ENCODE measurements at regions not wholly inside any gene's neighbourhood (a gene's known extent, or its start where the extent isn't known, plus 50 kb on each side); places are given as distances from the start of the nearest gene placed in this dataset.

DNA sequence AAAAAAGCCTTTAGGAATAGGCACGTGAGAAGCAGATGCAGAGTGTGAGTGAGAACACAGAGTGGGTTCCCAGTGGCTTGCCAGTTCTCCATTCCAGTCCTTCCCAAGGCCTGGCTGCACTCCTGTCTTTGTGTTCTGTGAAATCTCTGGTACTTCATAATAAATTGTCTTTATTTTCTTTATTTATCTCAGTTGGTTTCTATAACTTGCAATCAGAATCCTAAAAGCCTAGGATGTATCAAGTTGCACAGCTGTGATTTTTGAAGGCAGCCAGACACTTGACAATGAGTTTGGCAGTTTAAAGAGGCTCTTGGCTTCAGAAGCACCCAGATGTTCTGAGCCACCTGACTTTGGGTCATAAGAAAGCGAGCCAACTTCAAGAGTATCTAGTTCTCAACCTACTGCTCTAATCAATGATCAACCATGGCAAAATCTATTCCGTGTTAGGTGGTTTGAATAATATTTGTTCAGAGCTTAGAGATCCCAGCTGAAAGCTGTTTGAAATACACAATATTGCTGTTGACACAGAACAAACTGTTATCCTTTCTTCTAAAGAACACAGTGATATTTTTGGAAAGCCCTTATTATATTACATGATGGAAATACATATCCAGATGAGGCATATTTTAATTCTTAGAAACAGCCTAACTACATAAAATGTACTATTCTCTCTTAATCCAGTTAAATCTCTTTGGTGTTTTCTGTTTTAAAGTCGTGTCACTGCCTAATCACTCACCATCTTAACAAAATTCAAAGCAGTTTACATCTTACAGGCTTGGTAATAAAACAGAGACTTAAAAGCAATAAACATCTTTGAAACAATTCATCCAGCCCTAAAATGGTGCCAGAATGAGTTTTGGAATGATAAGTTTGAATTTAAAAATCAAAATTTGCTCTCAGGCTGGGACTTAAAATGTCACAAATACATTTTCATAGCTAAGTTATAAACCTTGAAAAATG is 483.0 kb upstream of the NBEA start:
- Histone ChIP-seq H3K9me3 (ENCODE audit: control insufficient read depth in 1 of 2, low read length in 2 of 2) (no peaks in the 10 kb centered on the region), H3K27ac (ENCODE audit: low read length) (no peak overlapping the region), H3K36me3 (ENCODE audit: control insufficient read depth in 1 of 2, insufficient read depth in 2 of 2, low read length in 2 of 2) (no peaks in the 10 kb centered on the region), H3K4me3 (ENCODE audit: low read depth in 1 of 2, low read length in 2 of 2) (no peak overlapping the region), H3K4me1 (ENCODE audit: control insufficient read depth in 1 of 2, insufficient read depth in 2 of 2, low read length in 2 of 2) (no peaks in the 10 kb centered on the region), H3K27me3 (ENCODE audit: low read depth, low read length) (no peaks in the 10 kb centered on the region)

DNA sequence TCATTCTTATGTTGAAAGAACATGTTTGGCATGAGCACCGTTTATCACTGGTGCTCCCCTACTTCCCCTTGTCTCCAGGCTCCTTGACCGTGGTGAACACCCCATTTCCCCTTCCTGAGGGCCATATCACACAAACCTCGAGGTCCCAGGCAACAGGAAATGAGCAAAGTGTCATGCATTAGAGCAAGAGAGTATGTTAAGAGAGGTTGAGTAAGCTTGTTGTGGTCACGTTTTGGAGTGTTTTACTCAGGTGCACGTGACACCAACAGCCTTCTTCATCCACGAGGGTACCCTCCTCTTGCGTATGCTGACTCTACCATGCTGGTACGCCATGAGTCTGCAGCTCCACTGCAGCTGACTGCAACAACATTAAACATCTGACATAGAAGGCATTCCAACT is 482.2 kb upstream of the NBEA start:
- H3K27ac ChIP-seq (ENCODE audit: low read length): no peak overlapping the region

DNA sequence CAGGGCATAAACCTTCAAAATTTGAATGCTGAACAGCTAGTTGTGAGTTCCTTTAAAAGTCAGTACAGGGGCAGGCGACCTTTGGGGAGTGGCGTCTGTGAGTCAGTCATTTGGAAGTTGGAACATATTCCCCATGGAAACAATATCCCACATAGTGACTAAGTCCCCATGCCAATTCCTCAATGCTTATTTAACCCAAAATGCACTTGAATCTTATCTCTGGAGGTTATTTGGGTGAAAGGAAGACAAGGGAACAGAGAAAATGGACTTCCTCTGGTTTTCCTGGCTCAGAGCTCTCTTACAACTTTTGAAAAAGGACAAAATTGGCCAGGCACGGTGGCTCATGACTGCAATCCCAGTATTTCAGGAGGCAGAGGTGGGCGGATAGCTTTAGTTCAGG is 479.2 kb upstream of the NBEA start:
- H3K4me3 ChIP-seq (ENCODE audit: low read depth in 1 of 2, low read length in 2 of 2): no peak overlapping the region
- H3K4me1 ChIP-seq (ENCODE audit: control insufficient read depth in 1 of 2, insufficient read depth in 2 of 2, low read length in 2 of 2): peaks cover 0 to 3% of the 10 kb centered on the region in 2 donors
- H3K9me3 ChIP-seq (ENCODE audit: control insufficient read depth in 1 of 2, low read length in 2 of 2): no peaks in the 10 kb centered on the region
- H3K36me3 ChIP-seq (ENCODE audit: control insufficient read depth in 1 of 2, insufficient read depth in 2 of 2, low read length in 2 of 2): no peaks in the 10 kb centered on the region
- no peaks in the 10 kb centered on the region for H3K27me3 ChIP-seq (ENCODE audit: low read depth, low read length)
- no peak overlapping the region for H3K27ac ChIP-seq (ENCODE audit: low read length)

More for the DNA sequence above, 482.2 kb upstream of the NBEA start:
- Histone ChIP-seq H3K4me1 (ENCODE audit: control insufficient read depth in 1 of 2, insufficient read depth in 2 of 2, low read length in 2 of 2) (no peaks in the 10 kb centered on the region), H3K27me3 (ENCODE audit: low read depth, low read length) (no peaks in the 10 kb centered on the region), H3K9me3 (ENCODE audit: control insufficient read depth in 1 of 2, low read length in 2 of 2) (no peaks in the 10 kb centered on the region), H3K36me3 (ENCODE audit: control insufficient read depth in 1 of 2, insufficient read depth in 2 of 2, low read length in 2 of 2) (no peaks in the 10 kb centered on the region), H3K4me3 (ENCODE audit: low read depth in 1 of 2, low read length in 2 of 2) (no peak overlapping the region)

DNA sequence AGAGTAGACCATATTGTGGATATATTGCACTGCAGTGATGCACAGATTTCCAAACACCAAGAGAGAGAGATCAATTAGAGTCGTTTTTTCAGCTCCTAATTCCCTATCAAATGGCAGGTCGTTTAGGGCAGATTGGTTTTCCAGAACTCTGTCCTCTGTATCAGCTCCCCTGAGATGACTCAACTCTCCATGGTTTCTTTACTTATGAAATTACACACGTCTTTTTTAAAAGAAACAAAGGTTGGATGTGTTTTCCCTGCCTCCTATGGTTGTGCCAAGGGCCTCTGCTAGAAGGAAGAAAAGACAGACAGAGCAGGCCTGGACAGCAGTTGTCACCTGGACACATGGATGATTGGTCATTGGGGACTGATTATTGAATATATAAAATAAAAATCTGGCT is 478.1 kb upstream of the NBEA start:
- Histone ChIP-seq H3K36me3 (ENCODE audit: control insufficient read depth in 1 of 2, insufficient read depth in 2 of 2, low read length in 2 of 2) (no peaks in the 10 kb centered on the region), H3K4me1 (ENCODE audit: control insufficient read depth in 1 of 2, insufficient read depth in 2 of 2, low read length in 2 of 2) (peaks cover 0 to 15% of the 10 kb centered on the region in 2 donors), H3K9me3 (ENCODE audit: control insufficient read depth in 1 of 2, low read length in 2 of 2) (no peaks in the 10 kb centered on the region), H3K27ac (ENCODE audit: low read length) (no peak overlapping the region), H3K4me3 (ENCODE audit: low read depth in 1 of 2, low read length in 2 of 2) (no peak overlapping the region), H3K27me3 (ENCODE audit: low read depth, low read length) (no peaks in the 10 kb centered on the region)

DNA sequence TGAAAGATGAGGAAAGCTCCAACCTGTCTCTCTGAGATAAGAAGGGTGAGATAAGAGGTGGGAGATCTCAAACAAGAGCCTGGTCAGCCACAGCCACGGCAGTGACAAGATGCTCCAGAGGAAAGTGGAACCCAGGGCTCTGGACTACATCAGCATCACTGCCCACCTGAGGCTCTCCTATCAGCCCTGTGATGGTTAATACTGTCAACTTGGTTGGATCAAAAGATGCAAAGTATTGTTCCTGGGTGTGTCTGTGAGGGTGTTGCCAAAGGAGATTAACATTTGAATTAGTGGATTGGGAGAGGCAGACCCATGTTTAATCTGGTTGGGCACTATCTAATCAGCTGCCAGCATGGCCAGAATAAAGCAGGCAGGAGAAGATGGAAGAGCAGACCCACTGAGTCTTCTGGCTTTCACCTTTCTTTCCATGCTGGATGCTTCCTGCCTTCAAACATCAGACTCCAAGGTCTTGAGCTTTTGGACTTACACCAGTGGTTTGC is 476.6 kb upstream of the NBEA start:
- H3K27ac ChIP-seq (ENCODE audit: low read length): no peak overlapping the region
- H3K4me3 ChIP-seq (ENCODE audit: low read depth in 1 of 2, low read length in 2 of 2): no peak overlapping the region

DNA sequence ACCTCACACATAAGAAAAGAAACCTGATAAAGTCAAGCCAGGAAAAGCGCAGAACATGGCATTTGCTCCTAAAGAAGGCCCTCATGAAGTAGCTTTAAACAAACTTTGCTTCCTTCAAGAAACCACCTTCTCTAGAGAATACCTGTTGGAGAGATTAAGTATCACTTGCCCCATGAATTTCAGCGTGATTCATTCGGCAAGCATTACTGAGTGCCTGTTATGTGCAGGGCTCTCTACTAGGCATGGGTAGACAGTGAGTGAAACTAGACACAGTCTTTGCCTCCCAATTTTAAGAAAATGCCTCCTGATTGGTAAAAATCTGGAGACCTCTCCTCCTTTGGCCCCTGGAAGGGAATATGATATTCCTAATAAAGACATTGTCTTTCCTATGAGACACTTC is 475.8 kb upstream of the NBEA start:
- no peak overlapping the region for H3K4me3 ChIP-seq (ENCODE audit: low read depth in 1 of 2, low read length in 2 of 2)
- H3K36me3 ChIP-seq (ENCODE audit: control insufficient read depth in 1 of 2, insufficient read depth in 2 of 2, low read length in 2 of 2): no peaks in the 10 kb centered on the region
- no peaks in the 10 kb centered on the region for H3K27me3 ChIP-seq (ENCODE audit: low read depth, low read length)
- H3K4me1 ChIP-seq (ENCODE audit: control insufficient read depth in 1 of 2, insufficient read depth in 2 of 2, low read length in 2 of 2): peaks cover 0 to 20% of the 10 kb centered on the region in 2 donors
- H3K9me3 ChIP-seq (ENCODE audit: control insufficient read depth in 1 of 2, low read length in 2 of 2): no peaks in the 10 kb centered on the region
- no peak overlapping the region for H3K27ac ChIP-seq (ENCODE audit: low read length)

More for the DNA sequence above, 476.6 kb upstream of the NBEA start:
- peaks cover 0 to 20% of the 10 kb centered on the region in 2 donors for H3K4me1 ChIP-seq (ENCODE audit: control insufficient read depth in 1 of 2, insufficient read depth in 2 of 2, low read length in 2 of 2)
- H3K36me3 ChIP-seq (ENCODE audit: control insufficient read depth in 1 of 2, insufficient read depth in 2 of 2, low read length in 2 of 2): no peaks in the 10 kb centered on the region
- no peaks in the 10 kb centered on the region for H3K27me3 ChIP-seq (ENCODE audit: low read depth, low read length)
- H3K9me3 ChIP-seq (ENCODE audit: control insufficient read depth in 1 of 2, low read length in 2 of 2): no peaks in the 10 kb centered on the region

DNA sequence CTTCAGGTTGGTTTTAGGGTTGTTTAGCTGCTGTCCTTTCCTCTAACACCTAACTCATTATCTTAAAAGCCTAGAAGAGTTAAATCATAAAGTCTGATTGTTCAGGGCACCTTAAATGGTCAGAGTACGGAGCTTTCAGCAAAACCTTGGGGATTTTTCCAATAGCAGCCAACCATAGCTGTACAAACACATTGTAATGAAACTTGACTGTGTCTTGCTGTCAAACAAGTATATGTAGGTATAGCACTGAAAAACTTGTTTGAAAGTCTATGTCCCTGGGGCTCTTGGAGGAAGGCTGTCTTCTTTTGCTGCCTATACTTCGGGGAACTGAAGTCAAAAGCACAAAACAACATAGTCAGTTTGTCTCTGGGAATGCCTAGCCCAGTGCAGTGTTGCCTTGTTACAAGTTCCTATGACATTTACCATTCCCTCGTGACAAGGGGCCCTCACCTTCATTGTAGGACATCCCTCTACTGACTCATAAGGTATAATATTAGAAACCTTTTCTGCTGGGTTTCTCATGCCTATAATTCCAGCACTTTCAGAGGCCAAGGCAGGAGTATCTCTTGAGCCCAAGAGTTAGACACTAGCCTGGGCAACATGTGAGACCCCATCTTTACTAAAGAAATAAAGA is 474.5 kb upstream of the NBEA start:
- Histone ChIP-seq H3K4me3 (ENCODE audit: low read depth in 1 of 2, low read length in 2 of 2) (no peak overlapping the region), H3K27ac (ENCODE audit: low read length) (no peak overlapping the region), H3K9me3 (ENCODE audit: control insufficient read depth in 1 of 2, low read length in 2 of 2) (no peaks in the 10 kb centered on the region), H3K36me3 (ENCODE audit: control insufficient read depth in 1 of 2, insufficient read depth in 2 of 2, low read length in 2 of 2) (no peaks in the 10 kb centered on the region), H3K4me1 (ENCODE audit: control insufficient read depth in 1 of 2, insufficient read depth in 2 of 2, low read length in 2 of 2) (peaks cover 0 to 20% of the 10 kb centered on the region in 2 donors), H3K27me3 (ENCODE audit: low read depth, low read length) (no peaks in the 10 kb centered on the region)

DNA sequence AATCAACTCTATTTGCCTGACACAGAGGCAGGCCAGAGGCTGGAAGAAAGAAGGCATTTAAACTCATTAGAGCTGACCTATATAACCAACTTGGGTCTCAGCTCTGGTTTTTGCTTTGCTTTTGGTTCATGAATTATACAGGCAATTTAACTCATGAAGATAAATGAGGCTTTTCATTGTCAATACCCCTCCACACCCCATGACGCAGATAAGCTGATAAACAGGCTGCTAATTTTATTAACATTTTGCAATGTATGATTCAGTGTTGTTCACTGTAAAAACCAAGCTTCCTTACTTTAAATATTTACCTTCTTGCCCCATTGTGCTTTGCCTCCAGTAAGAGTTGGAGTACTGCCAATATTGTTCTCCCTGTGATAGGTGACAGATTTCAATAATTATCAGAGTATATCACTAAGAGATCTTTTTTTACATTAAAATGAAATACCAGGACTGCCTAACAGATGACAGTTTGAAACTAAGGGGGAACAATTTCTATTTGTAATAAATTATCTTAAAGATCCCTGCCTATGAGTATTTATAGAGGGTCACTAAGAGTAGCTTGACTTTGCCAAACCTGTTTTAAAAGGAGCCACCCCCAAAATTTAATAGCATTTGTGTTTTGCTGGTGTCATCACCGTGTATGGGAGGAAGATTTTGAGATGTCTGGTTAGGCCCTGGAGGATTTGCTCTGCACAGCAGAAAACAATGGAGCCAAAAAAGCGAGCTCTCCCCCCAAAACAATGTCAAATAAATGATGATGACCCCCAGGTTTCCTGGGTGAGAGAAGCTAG is 472.7 kb upstream of the NBEA start:
- H3K36me3 ChIP-seq (ENCODE audit: control insufficient read depth in 1 of 2, insufficient read depth in 2 of 2, low read length in 2 of 2): no peaks in the 10 kb centered on the region
- no peak overlapping the region for H3K27ac ChIP-seq (ENCODE audit: low read length)
- no peak overlapping the region for H3K4me3 ChIP-seq (ENCODE audit: low read depth in 1 of 2, low read length in 2 of 2)
- peaks cover 0 to 20% of the 10 kb centered on the region in 2 donors for H3K4me1 ChIP-seq (ENCODE audit: control insufficient read depth in 1 of 2, insufficient read depth in 2 of 2, low read length in 2 of 2)
- no peaks in the 10 kb centered on the region for H3K27me3 ChIP-seq (ENCODE audit: low read depth, low read length)
- H3K9me3 ChIP-seq (ENCODE audit: control insufficient read depth in 1 of 2, low read length in 2 of 2): no peaks in the 10 kb centered on the region

DNA sequence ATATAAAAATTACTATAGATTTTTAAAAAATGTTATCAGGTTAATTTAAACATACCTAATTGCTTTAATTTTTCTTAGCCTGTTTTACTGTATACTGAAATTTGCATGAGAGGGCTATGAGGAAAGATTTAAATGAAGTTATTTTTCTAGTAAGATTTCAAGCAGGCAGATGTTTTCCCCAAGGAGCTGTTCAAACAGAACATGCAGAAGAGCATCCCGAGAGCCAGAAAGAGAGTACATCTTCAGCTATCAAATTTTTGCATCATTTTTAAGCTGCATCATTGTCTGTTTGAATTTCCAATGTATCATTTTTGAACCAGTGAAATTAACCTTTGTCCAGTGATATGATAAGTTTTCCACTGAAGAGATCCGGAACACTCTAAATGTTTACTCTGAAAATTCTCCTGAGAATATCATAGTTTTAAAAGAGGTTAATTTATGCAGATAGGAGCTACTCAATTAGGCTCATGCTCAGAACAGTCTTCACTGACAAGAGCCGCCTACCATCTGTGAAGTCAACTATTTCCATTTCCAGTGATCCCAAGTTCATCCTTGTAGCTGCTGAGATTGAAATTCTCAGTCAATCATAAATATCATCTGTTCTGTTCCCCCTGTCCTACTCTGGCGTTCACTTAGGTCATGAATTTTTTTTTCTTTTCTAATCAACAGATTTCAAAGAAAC is 467.7 kb upstream of the NBEA start:
- H3K27ac ChIP-seq (ENCODE audit: low read length): no peak overlapping the region
- H3K9me3 ChIP-seq (ENCODE audit: control insufficient read depth in 1 of 2, low read length in 2 of 2): no peaks in the 10 kb centered on the region
- H3K36me3 ChIP-seq (ENCODE audit: control insufficient read depth in 1 of 2, insufficient read depth in 2 of 2, low read length in 2 of 2): no peaks in the 10 kb centered on the region
- H3K4me1 ChIP-seq (ENCODE audit: control insufficient read depth in 1 of 2, insufficient read depth in 2 of 2, low read length in 2 of 2): peaks cover 0 to 2% of the 10 kb centered on the region in 2 donors
- H3K27me3 ChIP-seq (ENCODE audit: low read depth, low read length): no peaks in the 10 kb centered on the region
- no peak overlapping the region for H3K4me3 ChIP-seq (ENCODE audit: low read depth in 1 of 2, low read length in 2 of 2)

DNA sequence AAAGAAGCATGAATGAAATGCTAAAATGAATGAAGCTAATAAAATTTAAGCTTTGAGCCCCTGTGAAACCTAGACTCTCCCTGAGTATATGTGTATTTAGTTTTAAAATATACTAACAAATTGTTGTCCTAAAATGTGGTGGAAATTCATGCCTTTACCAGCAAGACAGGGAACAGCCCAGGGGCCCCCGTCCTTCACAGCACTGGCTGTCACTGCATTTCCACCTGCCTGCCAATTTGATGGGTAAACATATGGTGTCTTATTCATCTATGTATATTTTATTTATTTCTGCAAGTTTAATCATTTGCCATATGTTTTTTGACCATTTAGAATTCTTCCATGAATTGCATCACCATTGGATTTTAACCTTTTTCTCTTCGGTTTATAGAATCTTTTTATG is 463.7 kb upstream of the NBEA start:
- Histone ChIP-seq H3K36me3 (ENCODE audit: control insufficient read depth in 1 of 2, insufficient read depth in 2 of 2, low read length in 2 of 2) (no peaks in the 10 kb centered on the region), H3K9me3 (ENCODE audit: control insufficient read depth in 1 of 2, low read length in 2 of 2) (no peaks in the 10 kb centered on the region)

More for the DNA sequence above, 463.7 kb upstream of the NBEA start:
- no peak overlapping the region for H3K27ac ChIP-seq (ENCODE audit: low read length)
- H3K4me1 ChIP-seq (ENCODE audit: control insufficient read depth in 1 of 2, insufficient read depth in 2 of 2, low read length in 2 of 2): no peaks in the 10 kb centered on the region
- no peak overlapping the region for H3K4me3 ChIP-seq (ENCODE audit: low read depth in 1 of 2, low read length in 2 of 2)
- no peaks in the 10 kb centered on the region for H3K27me3 ChIP-seq (ENCODE audit: low read depth, low read length)
